Thymus (tissue), 11 donors: ENCODE measurements at regions not wholly inside any gene's neighbourhood (a gene's known extent, or its start where the extent isn't known, plus 50 kb on each side); places are given as distances from the start of the nearest gene placed in this dataset.

Source experiments
- DNase-seq, 9 donors: peaks; one replicate each; pipeline ENCODE4 v3.0.0-alpha.2; 2013; ENCODE audit warnings: low spot score in 9 of 9, low read depth in 6 of 9, missing footprints in 1 of 9
- H3K27ac ChIP-seq, 2 donors: one replicate each; pipeline ENCODE4 v1.5.1; 2013; ENCODE audit warnings: control low read depth in 1 of 2, low read depth in 1 of 2, low read length in 1 of 2, mild to moderate bottlenecking in 1 of 2, moderate library complexity in 1 of 2
- H3K27me3 ChIP-seq, 2 donors: one replicate each; pipeline ENCODE4 v1.5.1; 2013; ENCODE audit warnings: low read length in 1 of 2; ENCODE audit not compliant: control insufficient read depth in 2 of 2, insufficient read depth in 1 of 2
- H3K36me3 ChIP-seq, 2 donors: one replicate each; pipeline ENCODE4 v1.5.1; 2013; ENCODE audit warnings: low read length in 1 of 2, mild to moderate bottlenecking in 1 of 2, moderate library complexity in 1 of 2; ENCODE audit not compliant: control insufficient read depth in 2 of 2, insufficient read depth in 2 of 2
- H3K4me1 ChIP-seq, 2 donors: one replicate each; pipeline ENCODE4 v1.5.1; 2013; ENCODE audit warnings: low read length in 2 of 2; ENCODE audit not compliant: control insufficient read depth in 2 of 2, insufficient read depth in 2 of 2
- H3K4me3 ChIP-seq, 2 donors: one replicate each; pipeline ENCODE4 v1.5.1; 2013; ENCODE audit warnings: low read length in 2 of 2, control low read depth in 1 of 2, mild to moderate bottlenecking in 1 of 2
- H3K9me3 ChIP-seq, 2 donors: one replicate each; pipeline ENCODE4 v1.5.1; 2013; ENCODE audit warnings: low read length in 1 of 2, mild to moderate bottlenecking in 1 of 2; ENCODE audit not compliant: control insufficient read depth in 2 of 2, insufficient read depth in 1 of 2
- WGBS: extraction: QIAGEN DNeasy Blood & Tissue Kit; methylation state at CpG from one replicate; pipeline ENCODE4 v1.1.7; 2013; 5-methylcytosine and 5-hydroxymethylcytosine counted together
- donor health status: healthy.

- 93% methylated on average over 9 of the region's 9 CpGs for WGBS
- Histone ChIP-seq H3K9me3 (peaks cover 0 to 16% of the 10 kb centered on the region in 2 donors), H3K4me3 (no peak overlapping the region), H3K27me3 (no peaks in the 10 kb centered on the region), H3K4me1 (no peaks in the 10 kb centered on the region), H3K27ac (no peak overlapping the region), H3K36me3 (no peaks in the 10 kb centered on the region)
- no peak for DNase-seq
These were observed 143.5 kb upstream of the MRPS30 start for GRCh38 chr5:44665101-44665701.

GRCh38 chr5:44664711-44665100, 144.0 kb upstream of the MRPS30 start:
- DNase-seq = no peak
- Histone ChIP-seq H3K27ac (no peak overlapping the region), H3K9me3 (peaks cover 0 to 16% of the 10 kb centered on the region in 2 donors), H3K4me1 (no peaks in the 10 kb centered on the region), H3K4me3 (no peak overlapping the region), H3K36me3 (no peaks in the 10 kb centered on the region), H3K27me3 (no peaks in the 10 kb centered on the region)
- 89% methylated on average over 3 of the region's 3 CpGs for WGBS

GRCh38 chr5:44663991-44664710, 144.6 kb upstream of the MRPS30 start:
- Histone ChIP-seq H3K9me3 (peaks cover 0 to 16% of the 10 kb centered on the region in 2 donors), H3K4me3 (no peak overlapping the region), H3K27me3 (no peaks in the 10 kb centered on the region), H3K4me1 (no peaks in the 10 kb centered on the region), H3K27ac (no peak overlapping the region), H3K36me3 (no peaks in the 10 kb centered on the region)
- DNase-seq = no peak
- 86% methylated on average over 10 of the region's 10 CpGs for WGBS

- WGBS = 86% methylated on average over 1 of the region's 1 CpG
- DNase-seq = no peak
These were observed 146.9 kb upstream of the MRPS30 start for GRCh38 chr5:44661851-44662250.

GRCh38 chr5:44660251-44660650, 148.5 kb upstream of the MRPS30 start:
- no peaks in the 10 kb centered on the region for H3K27me3 ChIP-seq

More at GRCh38 chr5:44661851-44662250, 146.9 kb upstream of the MRPS30 start:
- Histone ChIP-seq H3K36me3 (no peaks in the 10 kb centered on the region), H3K27ac (no peak overlapping the region), H3K9me3 (peaks cover 0 to 16% of the 10 kb centered on the region in 2 donors), H3K27me3 (no peaks in the 10 kb centered on the region), H3K4me3 (no peak overlapping the region), H3K4me1 (no peaks in the 10 kb centered on the region)

GRCh38 chr5:44659334-44659733, 149.4 kb upstream of the MRPS30 start:
- no peak for DNase-seq
- WGBS = 74% methylated on average over 3 of the region's 3 CpGs
- H3K27me3 ChIP-seq = no peaks in the 10 kb centered on the region
- H3K9me3 ChIP-seq = peaks cover 0 to 5% of the 10 kb centered on the region in 2 donors
- no peaks in the 10 kb centered on the region for H3K4me1 ChIP-seq
- H3K27ac ChIP-seq = no peak overlapping the region
- no peaks in the 10 kb centered on the region for H3K36me3 ChIP-seq
- H3K4me3 ChIP-seq = no peak overlapping the region

More at GRCh38 chr5:44660251-44660650, 148.5 kb upstream of the MRPS30 start:
- Histone ChIP-seq H3K27ac (no peak overlapping the region), H3K36me3 (no peaks in the 10 kb centered on the region), H3K4me3 (no peak overlapping the region), H3K9me3 (peaks cover 0 to 14% of the 10 kb centered on the region in 2 donors), H3K4me1 (no peaks in the 10 kb centered on the region)
- DNase-seq = no peak

- Histone ChIP-seq H3K9me3 (peaks cover 0 to 3% of the 10 kb centered on the region in 2 donors), H3K4me1 (no peaks in the 10 kb centered on the region), H3K27ac (no peak overlapping the region), H3K36me3 (no peaks in the 10 kb centered on the region), H3K27me3 (no peaks in the 10 kb centered on the region), H3K4me3 (no peak overlapping the region)
- DNase-seq = no peak
- 47% methylated on average over 2 of the region's 2 CpGs for WGBS
These were observed 156.1 kb upstream of the MRPS30 start for GRCh38 chr5:44652674-44653073.

GRCh38 chr5:44646016-44646415, 162.7 kb upstream of the MRPS30 start:
- H3K9me3 ChIP-seq = peaks cover 0 to 5% of the 10 kb centered on the region in 2 donors
- WGBS = 61% methylated on average over 4 of the region's 4 CpGs
- H3K27me3 ChIP-seq = no peaks in the 10 kb centered on the region
- H3K4me1 ChIP-seq = no peaks in the 10 kb centered on the region
- no peaks in the 10 kb centered on the region for H3K36me3 ChIP-seq
- H3K27ac ChIP-seq = no peak overlapping the region
- no peak overlapping the region for H3K4me3 ChIP-seq
- no peak for DNase-seq

GRCh38 chr5:44645502-44645901, 163.2 kb upstream of the MRPS30 start:
- Histone ChIP-seq H3K27ac (no peak overlapping the region), H3K36me3 (no peaks in the 10 kb centered on the region), H3K9me3 (peaks cover 2 to 7% of the 10 kb centered on the region in 2 donors), H3K4me1 (no peaks in the 10 kb centered on the region), H3K27me3 (no peaks in the 10 kb centered on the region), H3K4me3 (no peak overlapping the region)
- 69% methylated on average over 2 of the region's 2 CpGs for WGBS
- DNase-seq = no peak
